SKM-1 (cell line): ENCODE measurements at regions not wholly inside any gene's neighbourhood (a gene's known extent, or its start where the extent isn't known, plus 50 kb on each side); places are given as distances from the start of the nearest gene placed in this dataset.
A peak's percentile ranks its signal among the peaks of the same experiment; 100 is the strongest.

Source experiments
- DNase-seq: peaks from one replicate; lab custom pipeline; 2025; ENCODE audit not compliant: unreplicated experiment; lab: John Stamatoyannopoulos, UW

DNA sequence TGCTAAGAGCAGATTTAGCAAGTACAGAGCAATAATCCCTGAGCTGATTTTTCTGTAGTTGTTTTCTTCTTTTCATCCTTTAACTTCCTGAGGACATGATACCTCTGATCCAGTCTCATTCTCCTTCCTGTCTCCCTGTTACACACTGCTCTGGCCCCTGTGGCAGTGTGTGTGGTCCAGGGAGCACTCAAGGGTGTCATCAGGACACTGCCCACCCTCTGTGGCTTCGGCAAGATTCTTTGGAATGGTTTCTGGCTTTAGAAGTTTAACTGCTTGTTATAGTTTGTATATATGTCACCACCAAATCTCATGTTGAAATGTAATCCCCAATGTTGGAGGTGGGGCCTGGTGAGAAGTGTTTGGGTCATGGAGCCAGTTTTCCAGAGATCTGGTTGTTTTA is 637.3 kb downstream of the BCOR start:
- no peak for DNase-seq

DNA sequence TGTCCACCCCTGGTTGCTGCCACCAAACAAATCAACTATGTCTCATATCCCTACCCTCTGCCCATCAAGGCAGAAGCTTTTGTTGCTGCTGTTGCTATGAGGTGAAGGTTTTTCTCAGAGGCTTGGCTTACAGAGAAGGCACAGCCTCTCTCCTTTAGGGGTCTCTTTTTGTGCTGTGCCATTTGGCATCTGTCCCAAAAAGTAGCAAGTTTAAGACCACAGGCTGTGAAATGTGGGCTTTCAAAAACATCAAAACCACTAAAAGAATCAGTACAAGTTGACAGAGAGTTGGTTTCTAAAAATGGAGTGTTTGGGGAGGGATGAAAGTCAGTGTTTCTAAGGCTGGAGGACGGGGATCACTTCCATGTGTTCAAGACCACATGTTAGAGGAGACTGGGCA is 634.9 kb downstream of the BCOR start:
- DNase-seq = no peak

DNA sequence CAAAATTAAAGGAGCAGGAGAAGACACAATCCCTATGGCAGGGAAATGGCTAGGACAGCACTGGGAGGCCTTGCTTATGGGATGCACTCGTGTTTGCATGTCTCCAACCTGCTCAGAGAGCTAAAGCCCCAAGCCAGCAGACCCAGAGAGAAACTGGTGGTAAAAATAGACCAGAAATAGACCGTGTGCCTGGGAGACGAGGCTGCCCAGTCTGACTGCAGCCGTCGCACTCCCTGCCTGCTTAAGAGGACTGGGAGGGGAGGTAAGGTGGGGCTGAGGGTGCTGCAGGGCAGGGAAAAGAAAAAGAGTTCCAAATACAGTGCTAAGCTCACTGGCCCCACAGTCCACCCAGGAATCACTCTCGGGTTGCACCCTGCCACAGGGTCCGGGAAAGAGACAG is 633.5 kb downstream of the BCOR start:
- no peak for DNase-seq

DNA sequence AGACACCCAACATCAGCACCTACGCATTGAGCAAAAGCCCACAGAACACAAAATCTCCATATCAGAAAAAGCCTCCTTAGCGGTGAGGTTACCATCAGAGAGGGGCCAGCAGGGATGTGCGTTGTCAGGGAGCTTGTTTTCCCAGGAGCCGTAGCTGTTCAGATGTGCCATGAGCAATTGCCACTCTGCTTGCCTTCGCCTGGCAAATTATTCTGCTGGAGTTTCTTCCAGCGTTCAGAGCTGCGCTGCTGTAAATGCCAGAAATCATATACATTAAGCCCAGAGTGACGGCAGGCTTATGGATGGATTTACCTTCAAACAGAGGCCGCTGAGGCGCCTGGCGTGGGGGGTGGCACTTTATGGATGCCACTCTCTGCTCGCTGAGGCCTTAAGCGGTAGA is 632.3 kb downstream of the BCOR start:
- DNase-seq = no peak

DNA sequence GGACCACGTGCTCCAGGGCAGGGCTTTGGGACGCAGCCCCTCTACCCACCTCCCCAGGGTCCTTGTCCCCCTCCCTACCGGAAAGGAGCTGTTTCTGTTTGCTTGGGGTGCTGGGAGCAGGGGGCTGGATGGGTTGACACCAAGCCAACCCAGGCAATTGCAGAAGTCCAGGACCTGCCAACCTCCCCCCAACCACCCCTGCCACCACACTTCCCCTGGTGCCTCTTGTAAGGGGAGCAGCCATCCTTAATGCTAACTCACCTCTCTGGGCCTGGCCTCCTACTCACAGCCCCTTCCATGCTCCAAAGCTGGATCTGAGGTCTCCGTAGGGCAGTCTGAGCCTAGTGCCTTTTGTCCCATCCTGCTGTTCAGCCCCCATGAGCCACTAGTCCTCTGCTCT is 631.9 kb downstream of the BCOR start:
- no peak for DNase-seq

DNA sequence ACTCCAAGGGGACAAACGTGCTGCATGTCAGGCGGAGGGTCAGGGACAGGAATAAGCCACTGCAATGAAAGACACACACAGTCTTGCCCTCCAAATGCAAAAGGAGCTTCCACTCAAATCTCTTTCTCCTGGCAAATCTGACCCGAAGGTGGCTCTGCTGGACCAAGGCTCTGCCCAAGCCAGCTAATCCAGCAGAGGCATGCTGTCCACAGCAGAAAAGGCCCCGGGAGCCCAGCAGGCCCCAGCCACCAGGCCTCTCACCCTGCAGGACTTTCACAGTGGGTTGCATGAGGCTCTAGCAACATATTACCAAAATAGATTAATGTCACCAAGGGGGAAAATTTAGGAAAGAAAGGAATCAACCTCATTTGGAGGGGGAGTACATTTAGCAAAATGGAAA is 628.6 kb downstream of the BCOR start:
- DNase-seq = no peak

DNA sequence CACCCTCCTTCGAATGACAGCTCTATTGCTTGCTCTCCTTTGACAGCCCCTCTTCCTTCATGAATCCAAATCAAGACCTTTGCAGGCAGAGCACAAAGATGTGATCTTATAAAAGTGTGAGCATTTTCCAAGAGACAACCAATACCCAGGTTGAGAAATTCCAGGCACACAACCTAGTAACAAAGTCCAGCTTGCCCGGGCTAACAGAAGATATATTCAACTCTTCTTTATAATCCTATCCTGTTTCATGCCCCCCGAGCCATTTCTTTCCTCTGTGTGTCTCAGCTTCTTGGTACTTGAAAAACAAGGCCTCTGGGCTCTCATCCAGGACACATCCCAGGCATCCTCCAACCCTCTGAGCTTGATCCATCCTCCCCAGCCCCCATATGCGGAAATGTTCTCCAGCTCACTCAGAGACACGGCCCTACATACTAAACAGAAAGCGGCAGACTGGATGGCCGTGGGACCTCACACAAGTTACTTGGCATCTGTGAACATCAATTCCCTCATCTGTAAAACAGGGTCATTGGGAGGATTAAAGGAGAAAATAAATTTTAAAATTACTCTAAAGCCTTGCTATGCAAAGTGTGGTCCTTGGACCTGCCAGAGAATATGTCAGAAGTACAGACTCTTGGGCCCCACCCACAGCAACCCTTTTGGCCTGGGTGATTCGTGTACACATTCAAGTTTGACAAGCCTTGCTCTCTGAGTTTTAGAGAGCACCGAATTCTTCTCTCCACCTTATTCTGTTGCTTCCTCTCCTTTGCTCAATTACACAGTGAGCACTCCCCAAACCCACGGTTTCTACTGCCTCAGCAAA is 627.0 kb downstream of the BCOR start:
- DNase-seq = no peak

DNA sequence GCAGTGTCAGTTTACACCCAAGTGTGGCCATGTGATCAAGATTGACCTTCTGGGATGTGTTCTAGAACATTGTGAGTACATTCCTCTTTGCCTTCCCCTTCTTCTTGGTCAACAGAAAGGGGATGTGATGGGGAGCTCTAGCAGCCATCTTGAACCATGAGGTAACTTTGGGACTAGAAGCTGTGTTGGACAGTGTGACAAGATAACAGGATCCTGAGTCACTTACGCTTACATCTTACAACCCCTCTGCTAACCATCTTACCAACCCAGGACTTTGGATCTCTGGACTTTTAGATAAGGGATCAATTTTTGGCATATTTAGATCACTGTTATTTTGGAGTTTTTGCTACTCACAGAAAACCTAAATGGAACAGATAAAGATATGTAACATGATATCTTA is 625.6 kb downstream of the BCOR start:
- no peak for DNase-seq

DNA sequence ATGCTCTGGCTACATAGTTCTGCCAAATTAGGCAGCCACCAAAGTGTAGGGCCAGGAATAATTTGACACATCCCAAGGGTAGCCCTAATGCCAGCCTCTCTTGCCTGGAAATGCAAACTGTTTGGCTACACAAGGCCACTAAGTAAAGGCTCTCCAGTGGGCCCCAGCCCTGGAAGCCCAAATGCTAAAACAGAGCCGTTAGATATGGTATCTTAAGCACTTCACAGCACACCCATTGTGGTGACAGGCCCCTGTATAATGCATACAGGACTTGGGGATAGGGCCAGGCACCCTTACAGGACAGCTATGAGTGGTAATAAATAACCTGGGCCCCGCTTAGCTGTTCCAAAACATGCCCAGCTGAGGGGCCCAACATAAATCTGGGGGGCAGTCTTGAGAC is 623.9 kb downstream of the BCOR start:
- no peak for DNase-seq

DNA sequence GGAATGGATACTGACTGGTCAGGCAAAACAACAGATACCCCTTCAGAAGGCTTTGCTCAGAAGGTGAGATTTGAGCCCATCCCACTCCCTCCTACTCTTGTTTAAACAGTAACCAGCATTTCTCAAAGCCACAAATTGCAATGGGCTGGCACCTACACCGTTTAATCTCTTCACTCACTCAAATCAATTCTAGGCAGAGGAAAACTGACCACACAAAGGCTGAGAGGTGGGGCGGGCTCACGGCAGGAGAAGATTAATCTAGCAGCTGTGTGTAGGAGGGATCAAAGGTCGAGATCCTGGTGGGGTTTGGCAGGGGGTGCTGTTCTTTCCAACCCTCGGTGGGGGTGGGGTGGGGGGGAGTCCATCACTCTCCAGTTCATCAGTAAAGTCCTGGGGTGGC is 622.4 kb downstream of the BCOR start:
- DNase-seq = no peak

DNA sequence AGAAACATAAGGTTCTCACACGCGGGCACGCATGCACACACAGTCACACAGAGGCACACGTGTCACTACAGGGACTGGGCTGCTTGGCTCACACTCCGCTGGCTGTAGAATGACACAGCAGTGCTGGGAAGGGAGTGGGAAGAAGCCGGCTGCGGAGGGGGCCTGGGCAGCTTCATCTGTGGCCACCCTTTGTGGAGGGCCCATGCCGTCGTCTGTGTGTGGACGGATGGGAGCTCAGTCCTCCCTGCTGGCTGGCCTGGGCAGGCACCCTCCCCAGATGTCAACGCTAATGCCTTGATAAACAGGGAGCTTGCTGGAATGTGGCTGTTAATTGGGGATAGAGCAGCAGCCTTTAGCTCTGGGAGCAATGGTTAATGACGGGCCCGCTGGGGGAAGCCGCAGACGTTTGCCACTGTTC is 621.1 kb downstream of the BCOR start:
- DNase-seq = no peak

DNA sequence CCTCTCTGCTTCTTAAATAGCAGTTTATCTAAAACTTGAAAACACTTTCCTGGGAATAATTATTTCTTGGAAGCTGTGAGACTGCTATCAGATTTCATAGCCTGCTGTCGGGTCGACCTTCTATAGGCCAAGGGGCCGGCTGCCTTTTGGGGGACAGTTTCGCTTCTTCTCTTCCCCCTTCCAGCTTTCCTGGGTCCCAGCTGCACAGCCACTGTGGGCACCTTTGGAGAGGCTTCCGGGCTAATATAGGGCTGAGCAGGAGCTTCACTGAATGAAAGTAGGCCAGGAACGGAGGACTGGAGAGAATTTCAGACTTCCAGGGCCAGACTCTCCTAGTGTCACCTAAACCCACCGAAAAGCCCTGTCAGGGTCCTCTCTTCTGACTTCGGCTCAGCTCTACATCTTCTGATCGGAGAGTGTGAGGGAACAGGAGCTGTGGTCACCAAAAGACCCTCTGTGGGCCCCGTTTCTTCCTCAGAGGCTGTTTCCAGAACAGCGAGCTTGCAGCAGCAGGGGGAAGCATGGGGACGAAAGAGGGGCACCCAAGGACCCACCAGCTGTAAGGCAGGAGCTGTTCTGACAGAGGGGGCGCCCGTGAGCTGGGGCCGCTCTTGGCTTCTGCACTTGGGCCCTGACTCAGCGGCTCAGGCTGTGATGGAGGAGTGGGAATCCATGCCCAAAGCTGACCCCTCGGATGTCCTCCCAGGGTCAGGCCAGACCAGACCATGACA is 620.6 kb downstream of the BCOR start:
- no peak for DNase-seq

DNA sequence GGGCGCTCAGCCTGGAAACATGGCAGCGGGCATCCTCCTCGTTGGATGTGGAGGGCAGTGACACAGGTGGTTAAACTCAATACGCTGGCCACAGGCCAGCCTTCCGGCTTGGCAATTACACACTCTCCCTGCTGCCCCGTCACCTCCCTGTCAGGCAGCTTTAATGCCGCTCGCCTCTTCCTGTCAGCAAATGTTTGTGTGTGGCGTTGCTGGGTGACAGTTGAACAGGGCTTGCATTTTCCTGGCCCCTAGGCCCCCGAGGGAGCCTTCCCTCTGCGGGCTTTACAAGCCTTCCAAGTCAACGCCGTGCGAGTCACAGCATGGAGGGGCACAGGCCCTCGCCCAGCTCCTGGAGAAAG is 620.0 kb downstream of the BCOR start:
- DNase-seq = no peak

DNA sequence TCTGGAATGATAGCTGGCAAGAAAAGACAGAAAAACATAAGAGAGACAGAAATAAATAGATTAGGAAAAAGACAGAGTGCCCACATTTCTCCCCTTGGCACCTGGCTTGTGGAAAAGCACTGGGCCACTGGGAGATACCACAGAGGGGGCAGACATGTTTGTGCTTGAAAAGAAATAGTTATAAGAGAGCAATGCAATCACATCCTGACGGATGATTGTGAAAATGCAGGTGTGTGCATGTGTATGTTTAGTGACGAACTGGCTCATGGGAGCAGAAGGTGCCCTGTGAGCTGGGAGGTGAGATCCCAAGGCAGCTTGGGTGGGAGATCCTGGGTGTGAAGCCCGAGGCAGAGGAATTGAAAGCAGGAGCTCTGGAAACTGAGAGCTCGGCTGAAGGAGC is 617.9 kb downstream of the BCOR start:
- no peak for DNase-seq

DNA sequence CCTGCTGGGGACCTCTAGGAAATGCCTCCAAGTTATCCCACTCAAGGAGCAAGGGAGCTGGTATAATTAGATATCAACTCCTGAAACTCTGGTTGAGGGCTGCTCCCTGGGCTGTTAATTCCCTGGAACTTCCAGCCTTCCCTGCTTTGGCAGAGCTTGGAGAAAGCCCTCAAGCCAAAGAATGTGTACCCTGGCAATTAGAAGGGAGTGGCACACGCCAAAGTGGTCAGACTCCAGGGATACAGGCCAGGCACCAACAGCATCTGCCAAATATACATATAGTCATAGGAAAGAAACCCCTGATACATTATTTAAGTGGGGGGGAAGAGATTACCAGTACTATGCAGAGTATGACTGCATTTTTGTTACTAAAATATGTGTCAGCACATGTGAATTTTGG is 616.8 kb downstream of the BCOR start:
- no peak for DNase-seq

DNA sequence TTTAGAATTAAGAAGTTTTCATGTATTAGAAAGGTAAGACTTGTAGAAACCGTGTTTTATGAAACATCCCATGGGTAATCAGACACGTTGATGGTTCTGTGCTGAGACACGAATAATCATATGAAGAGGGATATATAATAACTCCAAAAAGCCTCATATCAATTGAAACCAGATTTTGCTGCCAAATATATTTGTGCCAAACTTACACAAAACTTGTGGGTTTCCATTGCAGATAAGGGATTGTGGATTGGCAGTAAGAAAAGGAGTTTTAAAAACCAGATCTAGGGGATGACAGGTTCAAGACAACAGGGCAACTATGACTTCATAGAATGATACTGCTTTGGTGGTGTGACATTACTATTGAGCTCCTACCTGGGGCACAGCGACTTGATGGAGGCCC is 616.1 kb downstream of the BCOR start:
- DNase-seq = no peak

DNA sequence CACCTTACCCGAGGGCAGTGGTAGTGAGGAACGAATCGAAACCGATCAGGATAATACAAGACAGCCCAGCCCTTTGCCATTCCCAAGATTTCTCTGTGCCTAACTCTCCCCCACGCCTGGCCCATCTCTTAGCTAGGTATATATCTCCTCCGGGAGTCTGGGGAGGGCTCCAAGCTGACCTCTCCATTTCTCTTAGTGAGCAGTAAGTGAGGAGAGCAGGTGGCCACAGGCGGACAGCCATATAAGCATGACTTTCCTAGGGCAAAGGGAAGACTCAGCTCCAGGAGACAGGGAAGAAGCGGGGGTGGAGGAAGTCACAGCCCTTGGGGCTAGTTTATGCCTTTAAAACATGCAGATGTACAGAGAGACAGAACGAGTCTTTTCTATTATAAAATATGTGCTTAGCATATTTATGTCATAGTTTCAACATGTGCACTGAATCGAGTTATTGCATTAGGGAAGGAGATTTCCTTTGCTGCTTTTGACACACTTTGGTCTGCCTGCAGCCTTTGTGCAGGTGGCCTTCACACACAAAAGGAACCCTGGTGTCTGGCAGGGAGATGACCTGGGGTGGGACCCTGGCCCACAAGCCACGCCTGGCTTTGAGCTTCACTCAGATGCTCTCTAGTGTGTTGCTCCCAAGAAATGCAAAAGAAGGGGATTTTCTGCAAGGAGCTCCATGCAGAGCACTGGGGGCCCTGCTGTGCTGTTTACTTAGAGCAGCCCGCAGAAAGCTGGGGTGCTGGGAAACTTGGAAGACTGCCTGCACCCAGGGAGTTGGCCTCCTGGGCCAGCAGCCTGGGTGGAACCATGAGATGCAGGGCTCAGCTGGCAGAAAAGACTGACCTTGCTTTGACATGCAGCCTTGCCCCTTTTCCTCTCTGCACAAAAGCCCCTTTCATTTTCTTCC is 613.3 kb downstream of the BCOR start:
- no peak for DNase-seq

DNA sequence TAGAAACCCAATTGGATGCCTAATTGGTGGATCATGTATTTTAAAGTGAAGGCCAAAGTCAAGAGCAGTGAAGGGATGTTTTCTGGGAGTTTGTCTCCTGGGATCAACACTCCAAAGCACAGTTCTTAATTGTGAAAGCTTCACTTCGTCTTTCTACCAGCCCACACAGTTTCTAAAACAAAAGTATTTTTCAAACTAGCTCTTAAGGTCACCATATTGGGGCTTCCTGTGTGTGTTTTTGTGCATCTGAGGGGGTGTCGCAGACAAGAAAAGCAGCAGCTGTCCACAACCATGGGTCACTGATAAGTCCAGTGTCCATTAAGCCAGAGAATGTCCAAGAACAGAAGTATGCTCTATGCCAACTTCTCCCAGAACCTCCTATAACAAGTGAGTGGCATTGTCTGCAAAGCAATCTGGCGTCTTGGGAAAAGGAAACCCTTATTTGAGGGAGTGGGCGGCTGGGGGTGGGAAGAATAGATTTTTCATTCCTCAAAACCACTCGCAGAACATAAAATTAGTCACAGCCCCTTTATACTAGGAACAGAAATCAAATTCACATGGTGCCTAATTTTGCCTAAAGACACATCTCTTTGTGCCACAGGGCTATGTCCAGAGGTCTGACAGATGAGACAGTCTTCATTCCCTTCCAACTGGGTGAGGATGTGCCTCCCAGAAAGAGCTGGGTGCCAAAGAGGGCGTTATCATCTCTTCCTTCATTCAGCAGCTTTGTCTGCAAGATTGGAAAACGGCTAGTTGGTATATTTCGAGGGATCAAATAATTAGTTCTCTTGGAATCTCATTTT is 610.4 kb downstream of the BCOR start:
- DNase-seq = no peak

DNA sequence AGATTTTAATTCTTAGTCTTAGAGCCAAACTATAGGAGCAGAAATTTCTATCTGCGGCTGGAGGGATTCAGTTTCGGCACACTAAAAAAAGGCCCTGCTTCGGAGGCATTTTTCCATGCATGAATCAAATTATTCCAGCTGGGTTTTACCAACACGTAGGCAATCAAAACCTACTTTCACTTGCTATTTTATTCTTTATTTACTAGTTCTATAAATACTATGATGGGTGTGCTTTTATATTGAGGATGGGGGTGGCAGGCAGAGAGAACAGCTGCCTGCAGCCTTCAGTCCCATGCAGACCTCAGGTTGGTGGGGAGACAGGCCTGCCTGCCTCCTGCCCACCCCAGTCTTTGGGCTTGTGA is 609.8 kb downstream of the BCOR start:
- DNase-seq = no peak

DNA sequence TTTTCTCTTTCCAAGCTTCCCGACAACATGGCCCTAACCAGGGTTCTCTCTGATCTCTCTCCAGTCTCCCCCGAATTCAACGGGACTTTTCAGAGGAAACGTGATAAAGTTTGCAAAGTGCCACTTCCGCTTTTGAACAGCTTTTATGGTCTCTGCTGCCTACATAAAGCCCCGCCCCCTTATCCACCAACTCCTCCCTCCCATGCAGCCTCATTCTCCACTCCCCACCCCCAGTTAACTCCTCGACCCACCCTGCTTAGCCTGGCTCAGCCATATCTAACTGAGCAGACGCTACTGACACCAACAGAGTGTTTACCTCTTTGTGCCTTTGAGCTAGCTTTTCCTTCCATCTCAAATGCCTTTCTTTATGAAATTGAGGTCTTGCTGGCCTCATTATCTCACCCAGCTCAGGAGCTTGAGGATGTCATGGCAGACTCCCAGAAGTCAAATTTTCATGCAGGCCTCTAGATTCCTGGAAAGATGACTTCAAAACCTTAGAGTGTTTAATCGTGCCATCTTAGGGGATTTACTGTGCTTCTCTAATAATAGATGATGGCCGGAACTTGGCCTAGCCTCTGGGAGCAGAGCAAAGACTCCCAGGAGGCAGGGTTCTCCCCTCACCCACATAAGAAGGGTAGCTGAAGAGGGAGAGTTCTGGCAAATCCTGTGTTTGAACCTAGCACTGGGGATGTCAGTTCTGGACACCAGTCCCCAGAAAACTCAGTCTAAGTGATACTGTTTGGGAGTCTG is 606.0 kb downstream of the BCOR start:
- peak; percentile 18 for DNase-seq
